Choroid plexus epithelial cell (primary cell): ENCODE measurements at regions not wholly inside any gene's neighbourhood (a gene's known extent, or its start where the extent isn't known, plus 50 kb on each side); places are given as distances from the start of the nearest gene placed in this dataset.
A peak's percentile ranks its signal among the peaks of the same experiment; 100 is the strongest.
"Not testable (repeated sequence)": the region's sequence is repeated elsewhere in the genome, so short reads cannot be mapped to it uniquely, and the experiment has no call there.

Experiments used
- DNase-seq: peaks from one replicate; pipeline ENCODE4 v3.0.0-alpha.2; 2010; ENCODE audit warnings: low read depth
- H3K4me3 ChIP-seq: 2 replicates; pipeline ENCODE4 v1.5.1; 2011; ENCODE audit warnings: low read depth, mild to moderate bottlenecking, control low read depth, low read length, moderate library complexity
- CTCF ChIP-seq: conservative IDR thresholded peaks from 2 replicates; pipeline ENCODE4 v1.5.1; 2011; ENCODE audit warnings: low read depth, mild to moderate bottlenecking, control low read depth, inconsistent platforms, low read length, moderate library complexity

GRCh38 chr18:22067682-22068081 is 101.7 kb upstream of the GATA6 start:
- TF ChIP-seq CTCF = no peak
- no peak overlapping the region for H3K4me3 ChIP-seq
- no peak for DNase-seq

GRCh38 chr18:22068784-22069183 is 100.6 kb upstream of the GATA6 start:
- DNase-seq, H3K4me3 ChIP-seq: not testable (repeated sequence)

GRCh38 chr18:22069916-22070315 is 99.5 kb upstream of the GATA6 start:
- TF ChIP-seq CTCF = no peak
- no peak for DNase-seq
- H3K4me3 ChIP-seq = no peak overlapping the region

GRCh38 chr18:22073411-22073810 is 96.0 kb upstream of the GATA6 start:
- H3K4me3 ChIP-seq = no peak overlapping the region
- DNase-seq = no peak
- no peak for TF ChIP-seq CTCF

- DNase-seq = peak; percentile 6
- TF ChIP-seq CTCF = no peak
- no peak overlapping the region for H3K4me3 ChIP-seq
Measured at GRCh38 chr18:22074282-22075070, 94.9 kb upstream of the GATA6 start.

- TF ChIP-seq CTCF = no peak
- no peak for DNase-seq
- no peak overlapping the region for H3K4me3 ChIP-seq
Measured at GRCh38 chr18:22080035-22080434, 89.4 kb upstream of the GATA6 start.

- no peak for DNase-seq
- H3K4me3 ChIP-seq = no peak overlapping the region
- no peak for TF ChIP-seq CTCF
Measured at GRCh38 chr18:22082408-22082807, 87.0 kb upstream of the GATA6 start.
